GM19035 (cell line): ENCODE measurements at regions not wholly inside any gene's neighbourhood (a gene's known extent, or its start where the extent isn't known, plus 50 kb on each side); places are given as distances from the start of the nearest gene placed in this dataset.
"Not testable (repeated sequence)": the region's sequence is repeated elsewhere in the genome, so short reads cannot be mapped to it uniquely, and the experiment has no call there.

Experiments used
- ATAC-seq: cut with Tn5 transposase; IDR thresholded peaks from one replicate; pipeline ENCODE4 v1.9.1; 2021; ENCODE audit not compliant: unreplicated experiment

- ATAC-seq: no peak
Observed at GRCh38 chr6:135604035-135604860, 106.7 kb upstream of the AHI1 start.

- ATAC-seq: no peak
Observed at GRCh38 chr6:135605278-135605790, 107.8 kb upstream of the AHI1 start.

- ATAC-seq: no peak
Observed at GRCh38 chr6:135606392-135606791, 108.9 kb upstream of the AHI1 start.

- no peak for ATAC-seq
Observed at GRCh38 chr6:135608031-135608430, 110.5 kb upstream of the AHI1 start.

GRCh38 chr6:135610192-135610591, 112.7 kb upstream of the AHI1 start:
- not testable (repeated sequence) for ATAC-seq

GRCh38 chr6:135616655-135617054, 119.1 kb upstream of the AHI1 start:
- no peak for ATAC-seq

- ATAC-seq: no peak
Observed at GRCh38 chr6:135617222-135617621, 119.7 kb upstream of the AHI1 start.

- ATAC-seq: no peak
Observed at GRCh38 chr6:135622081-135622480, 124.5 kb upstream of the AHI1 start.

- ATAC-seq: no peak
Observed at GRCh38 chr6:135623979-135624378, 126.4 kb upstream of the AHI1 start.

GRCh38 chr6:135624402-135625295, 127.1 kb upstream of the AHI1 start:
- ATAC-seq: no peak

GRCh38 chr6:135626001-135626400, 128.5 kb upstream of the AHI1 start:
- not testable (repeated sequence) for ATAC-seq

GRCh38 chr6:135627092-135627715, 129.7 kb upstream of the AHI1 start:
- ATAC-seq: no peak

- ATAC-seq: no peak
Observed at GRCh38 chr6:135630789-135631376, 133.3 kb upstream of the AHI1 start.

- no peak for ATAC-seq
Observed at GRCh38 chr6:135631821-135632220, 134.3 kb upstream of the AHI1 start.

- no peak for ATAC-seq
Observed at GRCh38 chr6:135633573-135633972, 136.0 kb upstream of the AHI1 start.

GRCh38 chr6:135637701-135638100, 140.2 kb upstream of the AHI1 start:
- ATAC-seq: no peak

GRCh38 chr6:135638108-135638507, 140.6 kb upstream of the AHI1 start:
- no peak for ATAC-seq

GRCh38 chr6:135640048-135640447, 142.5 kb upstream of the AHI1 start:
- no peak for ATAC-seq

GRCh38 chr6:135640449-135641111, 143.0 kb upstream of the AHI1 start:
- peak; percentile 62 for ATAC-seq

GRCh38 chr6:135642912-135643311, 145.4 kb upstream of the AHI1 start:
- no peak for ATAC-seq
